GM18520 (cell line): ENCODE measurements at regions not wholly inside any gene's neighbourhood (a gene's known extent, or its start where the extent isn't known, plus 50 kb on each side); places are given as distances from the start of the nearest gene placed in this dataset.
"Not testable (repeated sequence)": the region's sequence is repeated elsewhere in the genome, so short reads cannot be mapped to it uniquely, and the experiment has no call there.

ENCODE experiments used
- ATAC-seq: cut with Tn5 transposase; IDR thresholded peaks from one replicate; pipeline ENCODE4 v1.9.1; 2021; ENCODE audit not compliant: unreplicated experiment

DNA sequence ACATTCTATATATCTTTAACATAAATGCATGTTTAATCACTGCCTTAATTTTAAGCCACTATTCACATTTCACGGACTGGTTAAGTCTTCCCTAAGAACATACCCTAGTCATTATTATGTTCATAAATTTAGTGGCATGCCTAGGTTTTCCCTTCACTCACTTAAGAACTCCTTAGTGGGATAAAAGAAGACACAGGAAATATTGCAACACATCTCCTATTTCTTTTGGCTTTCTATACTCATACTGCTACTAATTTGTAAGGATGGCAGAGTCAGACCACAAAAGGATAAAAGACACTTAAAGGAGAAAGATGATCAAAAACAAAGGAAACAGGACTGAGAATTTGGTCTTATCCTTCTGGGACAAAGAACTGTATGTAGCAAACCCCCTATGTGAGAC is 951.4 kb downstream of the SORCS3 start:
- ATAC-seq = no peak

DNA sequence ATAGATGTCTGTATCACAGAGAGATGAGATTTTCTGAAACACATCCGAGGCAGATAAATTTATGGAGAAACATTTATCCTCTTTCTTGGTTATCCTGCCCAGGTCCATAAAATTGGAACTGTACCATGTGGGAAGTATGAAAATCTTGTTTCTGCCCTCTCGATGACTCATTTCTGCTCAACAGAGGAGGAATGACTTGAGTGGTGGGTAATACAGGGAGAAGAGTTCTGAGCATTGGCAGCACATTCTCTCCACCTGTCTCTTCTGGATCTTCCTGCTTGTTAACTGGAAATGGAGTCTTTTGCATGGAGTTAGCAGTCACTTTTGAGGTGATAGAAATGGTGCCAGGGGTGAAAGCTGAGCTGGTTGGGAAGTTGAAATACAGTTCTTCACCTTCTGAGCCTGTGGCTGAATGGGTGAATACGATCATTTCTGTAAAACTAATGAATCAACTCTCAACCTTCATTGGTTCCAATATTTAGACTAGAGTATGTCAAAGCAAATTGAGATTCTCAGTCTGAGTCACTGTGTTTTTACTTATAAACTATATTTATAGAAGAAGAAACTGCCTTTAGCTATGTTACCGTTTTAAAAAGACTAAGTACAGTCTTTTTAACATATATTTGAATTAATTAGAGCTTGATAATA is 945.5 kb downstream of the SORCS3 start:
- ATAC-seq = no peak

DNA sequence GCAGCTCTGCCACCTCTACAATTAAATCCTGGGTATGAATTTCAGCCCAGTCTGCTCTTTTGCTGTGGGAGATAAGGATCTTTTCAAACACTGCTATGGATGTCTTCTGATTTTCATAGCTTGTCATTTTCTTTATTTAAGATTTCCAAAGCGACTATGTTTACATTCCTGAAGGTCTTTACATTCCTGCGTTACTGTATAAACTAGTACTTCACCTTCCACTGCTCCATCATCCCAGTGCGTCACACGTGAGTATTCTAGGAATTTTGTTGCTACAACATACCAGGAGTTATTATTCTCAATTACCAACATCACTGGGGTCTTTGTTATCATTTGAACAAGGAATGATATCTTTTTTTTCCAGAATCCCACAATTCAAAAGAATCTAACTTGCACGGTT is 944.7 kb downstream of the SORCS3 start:
- no peak for ATAC-seq

DNA sequence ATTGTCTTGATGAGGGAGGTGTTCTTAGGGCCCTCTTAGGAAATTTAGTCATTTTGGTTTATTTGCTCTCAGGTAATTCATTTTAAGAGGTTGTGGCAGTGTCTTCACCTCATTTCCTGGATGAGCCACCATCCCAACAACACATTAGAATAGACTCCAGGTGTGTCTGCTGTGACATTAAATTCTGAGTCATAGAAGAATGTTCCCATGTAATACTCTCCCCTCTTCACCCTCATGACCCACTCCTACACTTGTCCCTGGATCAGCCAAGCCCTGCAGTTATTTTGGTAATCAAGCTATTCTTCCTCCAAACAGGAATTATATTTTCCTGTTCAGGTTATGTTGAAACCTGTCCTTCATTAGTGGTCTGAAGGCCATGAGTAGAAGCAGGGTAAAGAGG is 944.1 kb downstream of the SORCS3 start:
- no peak for ATAC-seq

DNA sequence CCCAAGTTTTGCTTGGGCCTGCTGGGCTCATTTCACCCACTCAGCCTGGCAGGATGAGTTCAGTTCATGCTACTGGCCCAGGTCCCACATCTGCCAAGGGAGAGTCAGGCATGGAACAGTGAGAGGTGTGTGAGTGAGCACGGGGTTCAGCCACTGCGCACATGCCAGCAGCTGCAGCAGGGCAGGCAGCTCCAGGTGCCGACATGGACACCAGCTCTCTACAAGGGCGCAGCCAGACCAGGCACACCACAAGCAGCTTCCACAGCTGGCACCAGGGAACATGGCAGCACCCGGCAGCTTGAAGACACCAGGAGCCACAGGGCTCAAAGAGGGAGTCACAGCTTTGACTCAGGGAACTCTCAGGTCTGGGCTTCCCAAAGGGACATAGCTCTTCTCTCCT is 938.0 kb downstream of the SORCS3 start:
- no peak for ATAC-seq

DNA sequence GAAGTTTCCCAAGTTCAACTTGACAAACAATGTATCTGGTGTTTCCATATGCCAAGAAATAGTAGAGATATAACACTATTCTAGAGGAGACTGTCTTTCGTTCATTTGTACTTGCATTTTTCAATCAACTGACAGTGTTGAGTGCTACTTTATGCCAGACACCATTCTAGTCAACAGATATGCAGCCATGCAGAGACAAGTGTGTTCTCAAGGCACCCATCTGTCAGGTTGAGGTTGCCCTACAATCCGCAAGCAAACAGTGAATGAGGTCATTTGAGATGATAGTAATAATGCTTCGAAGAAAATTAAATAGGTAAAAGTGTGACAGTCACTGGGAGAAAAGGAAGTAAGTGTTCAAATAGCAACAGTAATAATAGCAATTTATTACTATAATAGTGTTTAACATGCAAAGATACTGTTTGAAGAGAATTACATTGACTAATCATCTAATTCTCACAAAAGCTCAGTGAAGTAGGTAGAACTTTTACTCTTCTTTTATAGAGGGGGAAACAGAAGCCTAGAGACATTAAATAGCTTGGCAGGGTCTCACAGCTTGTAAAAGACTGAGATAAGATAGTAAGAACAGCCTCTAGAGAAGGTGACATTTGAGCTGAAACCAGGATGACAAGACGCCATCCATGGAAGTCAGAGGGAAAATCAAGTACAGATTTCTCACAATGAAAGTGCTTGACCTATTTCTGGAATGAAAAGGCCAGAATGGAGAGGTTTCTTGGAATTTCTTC is 936.9 kb downstream of the SORCS3 start:
- ATAC-seq = no peak

DNA sequence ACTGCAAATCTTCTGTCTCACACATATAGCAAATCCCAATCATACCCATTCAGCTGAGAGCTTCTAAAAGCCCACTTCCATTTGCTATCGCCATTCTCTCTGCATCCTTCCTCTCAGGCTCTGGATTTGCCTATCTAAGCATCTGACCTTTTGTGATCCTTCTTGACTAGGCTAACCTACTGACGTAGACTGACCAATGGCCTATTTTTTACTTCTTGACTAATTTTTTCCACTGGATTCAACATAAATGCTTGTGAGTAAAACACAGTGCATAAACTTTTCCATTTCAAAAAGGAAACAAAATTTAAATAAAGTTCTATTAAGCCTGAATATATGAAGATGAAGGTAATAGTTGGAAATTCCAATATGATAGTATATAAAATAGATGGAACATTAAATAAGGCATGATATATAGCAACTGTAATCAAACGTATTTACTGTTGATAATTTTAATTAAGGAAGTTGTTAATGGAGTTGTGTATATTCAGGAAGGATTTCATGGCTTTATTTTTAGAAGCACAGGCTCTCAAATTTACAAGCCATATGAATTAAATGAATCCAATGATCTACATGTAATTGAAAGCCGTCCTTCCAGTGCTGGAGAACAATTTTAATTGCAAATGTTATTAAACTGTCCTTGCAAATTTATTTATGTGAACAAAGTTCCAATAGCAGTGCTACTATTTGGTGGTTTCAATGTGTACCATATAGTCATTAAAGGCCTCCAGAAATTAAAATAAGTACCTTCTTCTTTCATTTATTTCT is 918.4 kb downstream of the SORCS3 start:
- no peak for ATAC-seq

DNA sequence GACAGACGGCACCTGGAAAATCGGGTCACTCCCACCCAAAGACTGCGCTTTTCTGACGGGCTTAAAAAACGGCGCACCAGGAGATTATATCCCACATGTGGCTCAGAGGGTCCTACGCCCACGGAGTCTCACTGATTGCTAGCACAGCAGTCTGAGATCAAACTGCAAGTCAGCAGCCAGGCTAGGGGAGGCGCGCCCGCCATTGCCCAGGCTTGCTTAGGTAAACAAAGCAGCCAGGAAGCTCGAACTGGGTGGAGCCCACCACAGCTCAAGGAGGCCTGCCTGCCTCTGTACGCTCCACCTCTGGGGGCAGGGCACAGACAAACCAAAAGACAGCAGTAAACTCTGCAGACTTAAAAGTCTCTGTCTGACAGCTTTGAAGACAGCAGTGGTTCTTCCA is 909.4 kb downstream of the SORCS3 start:
- not testable (repeated sequence) for ATAC-seq

DNA sequence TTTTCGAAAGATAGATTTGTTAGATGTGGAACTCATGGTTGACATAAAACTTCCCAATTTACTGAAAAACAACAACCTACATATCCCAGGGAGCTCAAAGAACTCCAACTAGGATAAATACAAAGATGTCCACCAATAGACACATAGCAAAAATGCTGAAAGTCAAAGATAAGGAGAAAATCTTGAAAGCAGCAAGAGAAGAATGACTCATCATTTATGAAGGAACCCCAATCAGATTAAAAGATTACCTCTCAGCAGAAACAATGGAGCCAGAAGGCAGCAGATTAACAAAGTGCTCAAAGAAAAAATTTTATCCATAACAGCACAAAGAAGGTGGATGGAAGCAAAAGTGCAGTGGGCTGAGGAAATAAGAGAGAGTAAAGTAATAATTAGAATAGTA is 908.6 kb downstream of the SORCS3 start:
- no peak for ATAC-seq

DNA sequence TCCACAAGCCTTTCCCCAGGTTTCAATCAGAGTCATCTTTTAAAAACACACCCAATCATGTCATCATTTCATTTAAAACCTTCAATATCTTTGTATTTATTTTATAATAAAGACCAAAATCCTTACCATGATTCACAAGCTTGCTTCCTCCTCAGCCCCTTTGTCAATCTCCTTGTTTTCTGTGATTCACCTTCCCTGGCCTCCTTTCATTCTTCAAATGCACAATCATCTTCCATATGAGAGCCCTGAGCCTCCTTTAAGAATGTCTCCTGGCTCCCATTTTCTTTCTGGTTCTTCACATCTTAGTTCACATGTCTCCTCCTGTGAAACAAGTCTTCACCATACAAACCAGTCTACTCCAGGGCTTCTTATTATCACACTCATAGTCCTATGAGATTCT is 904.0 kb downstream of the SORCS3 start:
- ATAC-seq = no peak

DNA sequence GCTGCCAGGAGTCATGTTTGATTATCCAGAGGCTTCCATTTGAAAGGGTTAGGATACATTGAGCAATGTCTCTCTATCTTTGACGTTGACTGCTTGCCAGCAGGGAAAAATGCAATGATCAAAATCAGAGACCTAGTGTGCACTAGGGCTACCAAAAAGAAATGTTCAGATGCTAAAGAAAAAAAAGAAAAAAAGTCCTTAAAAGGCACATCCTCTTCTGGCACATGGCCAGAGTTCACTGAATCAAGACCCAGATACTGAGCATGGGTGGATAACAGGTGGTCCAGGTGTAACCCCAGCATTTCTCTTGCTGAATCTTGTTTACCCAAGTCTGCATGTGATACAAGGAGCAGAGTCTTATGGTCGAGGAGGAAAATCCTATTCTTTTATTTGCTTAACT is 899.3 kb downstream of the SORCS3 start:
- no peak for ATAC-seq

DNA sequence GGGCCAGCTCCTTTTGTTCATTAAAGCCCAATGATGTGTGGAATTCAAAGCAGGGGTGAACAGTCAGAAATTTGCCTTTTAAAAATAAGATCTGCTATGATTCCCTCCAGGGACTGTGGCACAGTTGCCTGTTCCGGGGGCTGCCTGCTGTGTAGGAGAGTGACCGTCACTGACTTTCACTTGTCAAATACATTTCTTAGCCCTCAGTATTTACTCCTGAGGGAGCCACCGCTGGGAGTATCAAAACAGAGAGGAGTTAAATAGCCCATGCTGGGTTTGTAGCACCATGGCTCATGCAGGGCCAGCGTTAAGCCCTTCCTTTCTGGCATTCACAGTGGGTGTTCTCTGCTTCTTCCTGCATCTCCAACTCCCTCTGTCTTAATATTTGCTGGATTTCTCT is 897.8 kb downstream of the SORCS3 start:
- no peak for ATAC-seq

DNA sequence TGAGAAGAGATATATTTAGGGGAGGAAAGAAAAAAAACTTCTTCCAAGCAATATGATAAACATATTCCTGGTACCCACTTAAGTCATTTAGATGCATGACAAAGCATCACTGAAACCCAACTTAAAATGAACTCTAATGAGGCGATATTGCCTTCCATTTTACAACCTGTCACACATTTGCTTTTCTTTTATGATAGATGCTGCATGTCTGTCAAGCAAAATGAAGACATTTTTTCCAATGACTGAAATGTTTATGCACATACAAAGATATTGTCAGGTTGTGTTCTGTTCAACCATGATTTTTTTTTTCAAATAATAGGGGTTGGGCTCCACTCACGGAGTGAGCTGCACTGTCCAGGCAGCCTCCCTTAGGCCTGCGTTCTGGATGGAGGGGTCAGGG is 894.4 kb downstream of the SORCS3 start:
- no peak for ATAC-seq

DNA sequence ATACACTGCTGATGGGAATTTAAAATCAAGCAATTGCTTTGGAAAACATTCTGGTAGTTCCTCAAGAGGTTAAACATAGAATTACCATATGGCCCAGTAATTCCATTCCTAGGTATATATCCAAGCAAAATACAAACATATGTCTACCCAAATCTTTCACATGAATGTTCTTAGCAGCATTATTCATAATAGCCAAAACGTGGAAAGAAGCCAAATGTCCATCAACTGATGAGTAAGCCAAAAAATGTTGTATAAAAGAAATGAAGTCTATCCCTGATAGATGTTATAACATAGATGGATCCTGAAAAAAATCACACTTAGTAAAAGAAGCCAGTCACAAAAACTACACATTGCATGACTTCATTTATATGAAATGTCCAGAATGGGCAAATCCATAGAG is 893.0 kb downstream of the SORCS3 start:
- ATAC-seq = no peak

DNA sequence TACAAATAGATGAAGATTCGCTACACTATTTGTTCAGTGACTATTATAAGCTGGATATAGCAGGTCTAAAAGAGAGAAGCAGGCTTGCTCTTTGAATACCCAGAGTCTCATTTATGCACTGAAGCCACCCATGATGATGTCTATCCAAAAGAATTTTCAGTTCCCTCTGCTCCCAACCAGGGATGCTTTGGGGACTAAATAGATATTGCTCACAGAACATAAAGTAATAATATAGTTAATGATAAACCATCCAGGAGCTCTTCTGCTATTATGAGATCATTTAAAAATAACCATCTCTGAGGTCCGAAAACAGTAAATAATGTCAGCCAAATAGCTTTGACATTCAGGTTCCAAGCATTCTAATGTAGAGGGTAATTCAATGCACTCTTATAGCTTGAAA is 875.4 kb downstream of the SORCS3 start:
- no peak for ATAC-seq

DNA sequence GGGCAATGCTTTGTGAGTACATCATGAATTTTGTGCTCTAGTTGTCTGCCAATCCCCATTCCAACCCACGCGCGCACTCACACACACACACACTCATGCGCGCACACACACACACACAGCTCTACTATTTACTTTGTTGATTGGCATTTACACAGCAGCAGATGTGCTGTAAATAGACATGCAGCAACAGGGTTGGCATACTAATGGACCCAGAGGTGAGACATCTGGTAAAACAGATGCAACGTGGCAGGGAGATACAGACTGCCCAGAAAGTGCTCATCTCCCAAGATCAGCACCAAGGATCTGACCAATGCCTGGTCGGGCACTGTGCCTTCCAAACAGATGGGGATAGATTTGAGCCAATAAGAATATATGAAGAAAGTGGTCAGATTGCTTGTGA is 873.0 kb downstream of the SORCS3 start:
- no peak for ATAC-seq

DNA sequence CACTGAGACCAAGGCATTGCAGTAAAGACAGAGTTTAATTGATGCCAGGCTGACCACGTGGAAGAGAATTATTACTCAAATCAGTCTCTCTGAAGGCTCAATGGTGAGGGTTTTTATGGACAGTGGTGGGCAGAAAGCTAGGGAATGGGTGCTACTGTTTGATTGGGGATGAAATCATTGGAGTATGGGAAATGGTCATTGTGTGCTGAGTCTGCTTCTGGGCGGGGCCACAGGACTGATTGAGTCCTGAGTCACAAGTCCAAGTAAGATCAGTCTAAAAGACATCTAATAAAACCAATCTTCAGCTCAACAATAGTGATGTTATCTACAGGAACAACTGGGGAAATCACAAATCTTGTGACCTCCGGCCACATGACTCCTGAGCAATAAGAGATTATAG is 868.4 kb downstream of the SORCS3 start:
- ATAC-seq = no peak

DNA sequence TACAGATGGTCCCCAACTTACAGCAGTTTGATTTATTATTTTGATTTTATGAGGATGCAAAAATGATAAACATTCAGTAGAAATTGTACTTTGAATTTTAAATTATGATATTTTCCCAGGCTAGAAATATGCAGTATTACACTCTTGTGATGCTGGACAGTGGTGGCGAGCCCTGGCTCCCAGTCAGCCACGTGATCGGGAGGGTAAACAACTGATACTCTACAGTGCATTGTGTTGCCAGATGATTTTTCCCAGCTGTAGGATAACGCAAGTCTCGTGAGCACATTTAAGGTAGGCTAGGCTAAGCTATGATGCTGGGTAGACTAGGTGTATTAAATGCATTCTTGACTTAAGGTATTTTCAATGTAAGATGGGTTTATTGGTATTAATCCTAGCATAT is 865.2 kb downstream of the SORCS3 start:
- no peak for ATAC-seq

DNA sequence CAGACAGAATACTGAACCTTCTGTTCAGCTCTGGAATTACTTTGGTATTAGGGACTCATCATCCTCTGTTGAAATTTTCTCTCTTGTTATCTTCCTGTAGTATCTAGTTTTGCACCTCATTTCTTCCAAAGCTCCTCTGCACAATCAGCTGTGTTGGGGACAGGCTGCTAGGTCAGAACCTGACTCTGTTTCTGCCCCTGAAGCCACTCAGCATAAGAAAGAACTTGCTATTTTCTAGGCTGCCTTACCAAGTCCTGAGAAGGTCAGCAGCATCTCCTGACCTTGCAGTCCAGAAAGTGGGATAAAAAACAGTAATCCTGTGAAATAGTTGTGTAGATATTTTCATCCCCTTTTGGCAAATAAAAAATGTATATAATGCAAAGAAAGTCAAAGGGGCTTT is 862.6 kb downstream of the SORCS3 start:
- no peak for ATAC-seq

DNA sequence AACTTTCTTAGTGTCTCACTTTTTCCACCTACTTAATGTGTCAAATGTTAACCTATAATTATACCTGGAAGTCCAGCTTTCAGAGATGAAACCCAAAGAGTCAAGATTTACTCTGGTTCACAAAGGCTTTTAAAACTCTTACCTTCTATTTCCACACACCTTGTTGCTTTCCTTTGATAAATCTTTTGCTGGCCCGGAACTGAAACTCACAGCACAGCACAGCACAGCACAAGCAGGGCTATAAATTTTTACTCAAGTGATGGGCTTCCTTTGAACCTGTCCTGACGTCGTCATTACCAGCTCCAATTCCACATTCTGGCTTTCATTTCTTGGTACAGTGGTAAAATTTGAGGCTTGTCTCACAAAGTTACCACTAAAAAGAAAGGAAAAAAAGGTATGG is 861.0 kb downstream of the SORCS3 start:
- no peak for ATAC-seq

DNA sequence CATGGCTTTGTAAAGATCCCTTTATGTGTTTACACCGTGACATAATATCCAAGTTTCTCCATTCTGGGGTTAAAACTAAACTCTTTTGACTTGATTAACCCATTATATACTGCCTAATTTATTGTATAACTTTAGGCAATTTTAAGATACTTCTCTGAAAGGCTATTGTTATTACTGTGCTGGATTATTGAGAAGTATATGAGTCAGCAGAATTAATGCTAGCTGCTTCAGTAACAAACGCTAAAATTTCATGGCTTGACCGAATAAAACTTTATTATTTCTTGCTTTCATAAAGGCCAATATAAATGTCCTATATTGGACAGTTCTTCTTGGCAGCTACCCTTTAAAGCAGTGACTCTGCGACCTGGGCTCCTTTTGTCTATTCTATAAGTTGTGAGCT is 853.9 kb downstream of the SORCS3 start:
- ATAC-seq = no peak

DNA sequence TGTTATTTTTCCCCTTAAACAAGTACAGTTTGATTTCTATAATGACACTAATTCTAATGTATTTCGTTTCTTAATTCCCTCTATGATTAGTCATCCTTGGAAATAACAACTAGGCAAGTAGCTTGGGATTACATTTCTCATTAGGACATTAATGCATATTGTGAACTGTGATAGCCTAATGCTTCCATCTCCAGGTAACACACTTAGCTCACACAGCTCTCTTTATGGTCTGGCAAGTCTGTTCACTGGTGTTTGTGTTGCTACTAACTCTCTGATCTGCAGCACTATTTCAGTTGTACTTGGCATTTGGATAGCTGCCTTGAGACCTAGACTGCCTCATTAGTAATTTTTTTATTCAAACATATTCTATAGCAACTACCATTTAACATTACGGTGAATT is 853.2 kb downstream of the SORCS3 start:
- ATAC-seq = no peak
